ENCODE measurements at regions not wholly inside any gene's neighbourhood (a gene's known extent, or its start where the extent isn't known, plus 50 kb on each side); places are given as distances from the start of the nearest gene placed in this dataset.

GRCh38 chr1:101713760-101714159 is 283.0 kb downstream of the OLFM3 start:
- Histone ChIP-seq H3K27ac (no peak overlapping the region), H3K4me3 (no peak overlapping the region)
- TF ChIP-seq, protein P1, sequence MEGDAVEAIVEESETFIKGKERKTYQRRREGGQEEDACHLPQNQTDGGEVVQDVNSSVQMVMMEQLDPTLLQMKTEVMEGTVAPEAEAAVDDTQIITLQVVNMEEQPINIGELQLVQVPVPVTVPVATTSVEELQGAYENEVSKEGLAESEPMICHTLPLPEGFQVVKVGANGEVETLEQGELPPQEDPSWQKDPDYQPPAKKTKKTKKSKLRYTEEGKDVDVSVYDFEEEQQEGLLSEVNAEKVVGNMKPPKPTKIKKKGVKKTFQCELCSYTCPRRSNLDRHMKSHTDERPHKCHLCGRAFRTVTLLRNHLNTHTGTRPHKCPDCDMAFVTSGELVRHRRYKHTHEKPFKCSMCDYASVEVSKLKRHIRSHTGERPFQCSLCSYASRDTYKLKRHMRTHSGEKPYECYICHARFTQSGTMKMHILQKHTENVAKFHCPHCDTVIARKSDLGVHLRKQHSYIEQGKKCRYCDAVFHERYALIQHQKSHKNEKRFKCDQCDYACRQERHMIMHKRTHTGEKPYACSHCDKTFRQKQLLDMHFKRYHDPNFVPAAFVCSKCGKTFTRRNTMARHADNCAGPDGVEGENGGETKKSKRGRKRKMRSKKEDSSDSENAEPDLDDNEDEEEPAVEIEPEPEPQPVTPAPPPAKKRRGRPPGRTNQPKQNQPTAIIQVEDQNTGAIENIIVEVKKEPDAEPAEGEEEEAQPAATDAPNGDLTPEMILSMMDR (IDR thresholded peaks at IDR 0.05) = no peak
- no peak for DNase-seq (ENCODE audit: low spot score)

- no peak overlapping the region for H3K27ac ChIP-seq
- H3K4me3 ChIP-seq = no peak overlapping the region
- DNase-seq (ENCODE audit: low spot score) = no peak
- TF ChIP-seq, protein P1 (IDR thresholded peaks at IDR 0.05) = no peak
Measured at GRCh38 chr1:101723415-101723814, 273.3 kb downstream of the OLFM3 start.

- no peak overlapping the region for H3K4me3 ChIP-seq
- DNase-seq (ENCODE audit: low spot score) = no peak
- no peak overlapping the region for H3K27ac ChIP-seq
- TF ChIP-seq, protein P1 (IDR thresholded peaks at IDR 0.05) = no peak
Measured at GRCh38 chr1:101728029-101728428, 268.7 kb downstream of the OLFM3 start.

DNA sequence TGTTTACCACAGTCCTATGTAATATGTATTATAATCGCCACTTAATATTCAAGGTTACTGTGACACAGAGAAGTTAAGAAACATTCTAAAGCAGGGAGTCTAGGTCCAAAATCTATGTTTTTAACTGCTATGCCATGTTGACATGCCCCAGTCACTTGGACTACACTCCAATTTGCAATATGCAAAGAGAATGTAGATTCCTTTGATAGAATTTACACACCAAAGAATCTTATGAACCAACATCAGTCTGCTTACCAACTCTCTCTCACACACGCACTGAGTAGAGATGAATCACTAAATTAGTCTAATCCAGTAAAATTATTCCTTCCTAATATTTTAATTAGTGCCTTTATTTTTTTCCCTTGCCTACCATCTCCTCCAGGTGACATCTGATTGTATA is 266.2 kb downstream of the OLFM3 start:
- TF ChIP-seq, protein P1 (IDR thresholded peaks at IDR 0.05) = no peak
- Histone ChIP-seq H3K4me3 (no peak overlapping the region), H3K27ac (no peak overlapping the region)
- no peak for DNase-seq (ENCODE audit: low spot score)

DNA sequence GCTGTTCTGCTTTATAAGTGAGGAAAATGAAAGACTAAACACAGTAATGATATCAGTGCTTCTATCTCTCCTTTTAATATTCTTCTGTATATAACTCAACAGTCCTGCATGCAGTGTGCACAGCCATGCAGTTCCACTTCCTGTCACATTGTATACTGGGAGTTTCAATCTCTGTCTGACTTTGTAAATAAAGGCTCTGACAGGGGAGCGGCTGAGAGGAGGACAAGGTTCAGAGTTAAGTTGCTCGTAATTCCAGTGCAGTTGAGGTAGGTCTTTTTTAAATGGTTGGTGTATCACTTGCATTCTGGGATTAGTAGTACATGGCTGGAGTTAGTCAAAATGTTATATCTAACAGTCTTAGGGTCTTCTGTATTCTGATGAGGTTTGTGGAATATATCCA is 264.5 kb downstream of the OLFM3 start:
- TF ChIP-seq, protein P1 (IDR thresholded peaks at IDR 0.05) = no peak
- DNase-seq (ENCODE audit: low spot score) = no peak
- Histone ChIP-seq H3K27ac (no peak overlapping the region), H3K4me3 (no peak overlapping the region)

GRCh38 chr1:101733340-101733739 is 263.4 kb downstream of the OLFM3 start:
- no peak overlapping the region for H3K27ac ChIP-seq
- DNase-seq (ENCODE audit: low spot score) = no peak
- H3K4me3 ChIP-seq = no peak overlapping the region
- TF ChIP-seq, protein P1 (IDR thresholded peaks at IDR 0.05) = no peak

GRCh38 chr1:101738475-101738874 is 258.3 kb downstream of the OLFM3 start:
- no peak for DNase-seq (ENCODE audit: low spot score)
- no peak overlapping the region for H3K27ac ChIP-seq
- TF ChIP-seq, protein P1 (IDR thresholded peaks at IDR 0.05) = no peak

More at GRCh38 chr1:101738475-101738874, 258.3 kb downstream of the OLFM3 start:
- no peak overlapping the region for H3K4me3 ChIP-seq
